RWPE2 (cell line): ENCODE measurements at regions not wholly inside any gene's neighbourhood (a gene's known extent, or its start where the extent isn't known, plus 50 kb on each side); places are given as distances from the start of the nearest gene placed in this dataset.

Source experiments
- ATAC-seq: fragments of 200-7000 bp; cut with Tn5 transposase; 3 replicates; pipeline ENCODE4 v1.9.1; 2021; ENCODE audit warnings: low read depth
- DNase-seq: peaks from one replicate; pipeline ENCODE4 v3.0.0-alpha.2; 2020; ENCODE audit warnings: low spot score
- H3K27ac ChIP-seq: fragments of 450-650 bp; 2 replicates; pipeline ENCODE4 v1.5.1; 2017; ENCODE audit warnings: mild to moderate bottlenecking; ENCODE audit not compliant: poor library complexity, severe bottlenecking
- H3K27me3 ChIP-seq: fragments of 250-450 bp; sonication (Bioruptor Pico); 2 replicates; pipeline ENCODE4 v1.5.1; 2021; ENCODE audit warnings: mild to moderate bottlenecking, moderate library complexity; ENCODE audit not compliant: insufficient read depth, poor library complexity, severe bottlenecking
- H3K36me3 ChIP-seq: fragments of 250-450 bp; sonication (Bioruptor Pico); 2 replicates; pipeline ENCODE4 v1.5.1; 2020; ENCODE audit warnings: low read depth, mild to moderate bottlenecking, moderate library complexity
- H3K4me1 ChIP-seq: fragments of 250-450 bp; sonication (Bioruptor Pico); 2 replicates; pipeline ENCODE4 v1.5.1; 2021; ENCODE audit warnings: mild to moderate bottlenecking, moderate library complexity; ENCODE audit not compliant: insufficient read depth, poor library complexity, severe bottlenecking
- H3K4me3 ChIP-seq: fragments of 250-450 bp; sonication (Bioruptor Pico); 2 replicates; pipeline ENCODE4 v1.5.1; 2021; ENCODE audit warnings: mild to moderate bottlenecking, moderate library complexity; ENCODE audit not compliant: severe bottlenecking
- H3K9me3 ChIP-seq: fragments of 250-450 bp; sonication (Bioruptor Pico); 2 replicates; pipeline ENCODE4 v1.5.1; 2021; ENCODE audit warnings: mild to moderate bottlenecking, moderate library complexity; ENCODE audit not compliant: severe bottlenecking
- TF ChIP-seq, protein P1 (sequence below): fragments of 450-650 bp; IDR thresholded peaks from one replicate; pipeline ENCODE4 v1.5.1; 2017; ENCODE audit warnings: mild to moderate bottlenecking, moderate library complexity; ENCODE audit not compliant: poor library complexity, severe bottlenecking

DNA sequence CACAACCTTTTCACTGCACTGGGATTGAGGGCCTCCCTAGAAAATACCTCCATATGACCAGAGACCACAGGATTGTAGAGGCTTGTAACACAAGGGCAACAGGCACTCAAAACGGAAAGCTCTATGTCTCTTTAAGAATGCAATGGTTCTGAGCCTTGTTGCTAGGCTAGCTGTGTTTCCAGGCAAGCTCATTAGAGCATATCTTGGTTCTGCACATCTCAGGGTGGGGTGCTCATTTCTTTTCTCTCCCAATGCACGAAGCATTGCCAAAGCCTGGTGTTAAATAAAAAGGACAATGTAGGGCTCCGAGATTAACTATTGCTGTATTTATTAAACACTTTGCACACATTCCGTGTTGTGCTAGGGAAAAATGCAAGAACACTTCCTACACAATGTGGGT is 315.9 kb downstream of the PRDM2 start:
- no peak overlapping the region for H3K4me3 ChIP-seq
- no peaks in the 10 kb centered on the region for H3K9me3 ChIP-seq
- ATAC-seq = no peak
- no peak overlapping the region for H3K27ac ChIP-seq
- no peaks in the 10 kb centered on the region for H3K36me3 ChIP-seq
- no peaks in the 10 kb centered on the region for H3K27me3 ChIP-seq
- H3K4me1 ChIP-seq = no peaks in the 10 kb centered on the region
- no peak for DNase-seq
- TF ChIP-seq, protein P1, sequence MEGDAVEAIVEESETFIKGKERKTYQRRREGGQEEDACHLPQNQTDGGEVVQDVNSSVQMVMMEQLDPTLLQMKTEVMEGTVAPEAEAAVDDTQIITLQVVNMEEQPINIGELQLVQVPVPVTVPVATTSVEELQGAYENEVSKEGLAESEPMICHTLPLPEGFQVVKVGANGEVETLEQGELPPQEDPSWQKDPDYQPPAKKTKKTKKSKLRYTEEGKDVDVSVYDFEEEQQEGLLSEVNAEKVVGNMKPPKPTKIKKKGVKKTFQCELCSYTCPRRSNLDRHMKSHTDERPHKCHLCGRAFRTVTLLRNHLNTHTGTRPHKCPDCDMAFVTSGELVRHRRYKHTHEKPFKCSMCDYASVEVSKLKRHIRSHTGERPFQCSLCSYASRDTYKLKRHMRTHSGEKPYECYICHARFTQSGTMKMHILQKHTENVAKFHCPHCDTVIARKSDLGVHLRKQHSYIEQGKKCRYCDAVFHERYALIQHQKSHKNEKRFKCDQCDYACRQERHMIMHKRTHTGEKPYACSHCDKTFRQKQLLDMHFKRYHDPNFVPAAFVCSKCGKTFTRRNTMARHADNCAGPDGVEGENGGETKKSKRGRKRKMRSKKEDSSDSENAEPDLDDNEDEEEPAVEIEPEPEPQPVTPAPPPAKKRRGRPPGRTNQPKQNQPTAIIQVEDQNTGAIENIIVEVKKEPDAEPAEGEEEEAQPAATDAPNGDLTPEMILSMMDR = no peak

DNA sequence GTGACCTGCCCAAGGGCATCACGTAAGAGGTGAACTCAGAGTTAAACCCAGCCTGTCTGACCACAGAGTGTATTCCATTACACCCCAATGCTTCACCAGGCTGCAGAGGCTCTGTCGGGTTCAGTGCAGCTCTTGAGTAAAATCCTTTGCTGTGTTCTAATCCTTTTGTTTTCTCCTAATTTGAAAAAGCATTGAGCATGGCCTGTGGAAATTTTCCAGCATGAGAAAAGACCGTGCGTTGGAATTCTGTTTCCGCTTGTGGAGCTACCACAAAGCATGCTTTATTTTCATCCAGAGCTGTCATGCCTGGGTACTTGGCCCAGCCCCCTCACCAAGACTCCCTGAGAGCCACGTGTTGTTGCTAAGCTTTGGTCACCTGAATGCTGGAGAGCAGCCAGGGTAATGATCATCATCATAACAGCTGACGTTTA is 317.6 kb downstream of the PRDM2 start:
- no peaks in the 10 kb centered on the region for H3K27me3 ChIP-seq
- DNase-seq = no peak
- TF ChIP-seq, protein P1 = no peak

DNA sequence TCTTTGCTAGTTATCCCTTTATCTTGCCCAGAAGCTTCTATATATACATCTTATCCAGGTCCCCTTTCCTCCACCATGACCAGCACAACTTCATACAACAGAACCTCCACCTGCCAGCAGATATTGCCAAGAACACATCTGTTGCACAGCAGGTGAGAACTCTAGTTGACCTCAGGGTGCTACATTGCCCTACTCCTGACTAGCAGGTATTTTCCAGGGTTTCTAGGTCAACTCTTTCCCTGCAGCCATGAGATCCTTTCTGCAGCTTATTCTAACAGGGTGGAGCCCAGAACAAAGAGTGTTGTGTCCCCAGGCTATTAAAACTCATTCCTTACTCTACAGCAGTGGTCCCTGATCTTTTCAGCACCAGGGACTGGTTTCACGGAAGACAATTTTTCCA is 319.5 kb downstream of the PRDM2 start:
- Histone ChIP-seq H3K27ac (no peak overlapping the region), H3K36me3 (no peaks in the 10 kb centered on the region), H3K27me3 (no peaks in the 10 kb centered on the region), H3K4me3 (no peak overlapping the region), H3K9me3 (no peaks in the 10 kb centered on the region), H3K4me1 (no peaks in the 10 kb centered on the region)
- no peak for ATAC-seq
- TF ChIP-seq, protein P1 = no peak
- DNase-seq = no peak

More for the DNA sequence above, 317.6 kb downstream of the PRDM2 start:
- peak; percentile 66 for ATAC-seq
- H3K4me1 ChIP-seq = no peaks in the 10 kb centered on the region
- H3K9me3 ChIP-seq = no peaks in the 10 kb centered on the region
- H3K36me3 ChIP-seq = no peaks in the 10 kb centered on the region
- H3K4me3 ChIP-seq = no peak overlapping the region
- no peak overlapping the region for H3K27ac ChIP-seq

DNA sequence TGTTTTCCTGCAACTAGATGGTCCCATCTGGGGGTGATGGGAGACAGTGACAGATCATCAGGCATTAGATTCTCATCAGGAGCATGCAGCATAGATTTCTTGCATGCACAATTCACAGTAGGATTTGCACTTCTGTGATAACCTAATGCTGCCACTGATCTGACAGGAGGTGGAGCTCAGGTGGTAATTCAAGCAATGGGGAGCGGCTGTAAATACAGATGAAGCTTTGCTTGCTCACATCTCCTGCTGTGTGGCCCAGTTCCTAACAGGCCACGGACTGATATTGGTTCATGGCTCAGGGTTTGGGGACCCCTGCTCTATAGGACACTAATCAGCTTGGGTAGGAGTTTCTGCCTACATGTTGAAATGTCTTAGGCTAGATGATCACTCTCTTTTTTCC is 320.0 kb downstream of the PRDM2 start:
- TF ChIP-seq, protein P1 = no peak
- no peak overlapping the region for H3K27ac ChIP-seq
- H3K4me1 ChIP-seq = no peaks in the 10 kb centered on the region
- DNase-seq (no peak), ATAC-seq (no peak)
- no peaks in the 10 kb centered on the region for H3K36me3 ChIP-seq
- no peaks in the 10 kb centered on the region for H3K27me3 ChIP-seq
- no peak overlapping the region for H3K4me3 ChIP-seq
- no peaks in the 10 kb centered on the region for H3K9me3 ChIP-seq

DNA sequence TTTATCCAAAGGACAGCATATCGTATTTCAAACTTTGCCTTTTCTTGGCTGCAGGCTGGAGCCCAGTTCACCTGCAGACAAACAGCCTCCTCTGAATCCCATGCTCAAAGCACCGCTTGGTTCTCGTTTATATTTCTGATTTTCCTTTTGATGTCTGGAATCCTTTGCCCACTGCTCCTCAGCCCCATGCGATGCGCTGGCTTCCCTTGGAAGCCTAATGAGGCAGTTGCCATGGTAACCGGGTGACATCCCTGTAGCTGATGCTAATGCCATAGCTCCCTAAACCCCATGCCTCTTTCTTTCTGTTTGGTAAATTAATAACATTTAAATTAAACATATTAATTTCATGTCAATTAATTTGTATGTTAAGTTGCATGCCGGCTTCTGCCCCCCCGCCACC is 327.1 kb downstream of the PRDM2 start:
- H3K27me3 ChIP-seq = peaks cover 6% of the 10 kb centered on the region
- no peak overlapping the region for H3K4me3 ChIP-seq
- no peak for ATAC-seq
- no peaks in the 10 kb centered on the region for H3K36me3 ChIP-seq
- H3K27ac ChIP-seq = no peak overlapping the region
- no peaks in the 10 kb centered on the region for H3K9me3 ChIP-seq
- no peaks in the 10 kb centered on the region for H3K4me1 ChIP-seq
- DNase-seq = no peak
- TF ChIP-seq, protein P1 = no peak
